ENCODE measurements at regions not wholly inside any gene's neighbourhood (a gene's known extent, or its start where the extent isn't known, plus 50 kb on each side); places are given as distances from the start of the nearest gene placed in this dataset.

GRCh38 chr2:207474863-207475485, 54.8 kb upstream of the CREB1 start:
- peak; percentile 80 for TF ChIP-seq CTCF (IDR thresholded peaks at IDR 0.05)
- peak; percentile 88 for TF ChIP-seq SMC3 (IDR thresholded peaks at IDR 0.05; ENCODE audit: low read depth, low read length)
- TF ChIP-seq MAX (IDR thresholded peaks at IDR 0.05; ENCODE audit: low read depth), result no peak
